ENCODE measurements at regions not wholly inside any gene's neighbourhood (a gene's known extent, or its start where the extent isn't known, plus 50 kb on each side); places are given as distances from the start of the nearest gene placed in this dataset.

- no peaks in the 10 kb centered on the region for H3K36me3 ChIP-seq
- H3K27me3 ChIP-seq (ENCODE audit: insufficient read depth, low read depth, severe bottlenecking), result peaks cover 5% of the 10 kb centered on the region
- H3K27ac ChIP-seq, result no peak overlapping the region
- no peak for DNase-seq
- TF ChIP-seq CTCF (IDR thresholded peaks at IDR 0.05; ENCODE audit: low read depth, low read length), result no peak
- H3K9me3 ChIP-seq (ENCODE audit: severe bottlenecking), result no peaks in the 10 kb centered on the region
- no peak overlapping the region for H3K4me3 ChIP-seq (ENCODE audit: low read depth, low read length)
These were observed 181.9 kb upstream of the MYT1L start for GRCh38 chr2:2512931-2513330.

- no peak for DNase-seq
- no peak for TF ChIP-seq CTCF (IDR thresholded peaks at IDR 0.05; ENCODE audit: low read depth, low read length)
- Histone ChIP-seq H3K9me3 (ENCODE audit: severe bottlenecking) (peaks cover 10% of the 10 kb centered on the region), H3K4me3 (ENCODE audit: low read depth, low read length) (no peak overlapping the region), H3K27ac (no peak overlapping the region), H3K27me3 (ENCODE audit: insufficient read depth, low read depth, severe bottlenecking) (peaks cover 17% of the 10 kb centered on the region), H3K36me3 (no peaks in the 10 kb centered on the region)
These were observed 176.4 kb upstream of the MYT1L start for GRCh38 chr2:2507417-2507997.

- H3K36me3 ChIP-seq, result no peaks in the 10 kb centered on the region
- H3K9me3 ChIP-seq (ENCODE audit: severe bottlenecking), result peaks cover 10% of the 10 kb centered on the region
- peaks cover 17% of the 10 kb centered on the region for H3K27me3 ChIP-seq (ENCODE audit: insufficient read depth, low read depth, severe bottlenecking)
- no peak for DNase-seq
- no peak overlapping the region for H3K27ac ChIP-seq
- no peak for TF ChIP-seq CTCF (IDR thresholded peaks at IDR 0.05; ENCODE audit: low read depth, low read length)
- no peak overlapping the region for H3K4me3 ChIP-seq (ENCODE audit: low read depth, low read length)
These were observed 175.5 kb upstream of the MYT1L start for GRCh38 chr2:2506536-2506935.

GRCh38 chr2:2505604-2506003 is 174.5 kb upstream of the MYT1L start:
- peaks cover 12% of the 10 kb centered on the region for H3K27me3 ChIP-seq (ENCODE audit: insufficient read depth, low read depth, severe bottlenecking)
- no peaks in the 10 kb centered on the region for H3K36me3 ChIP-seq
- no peak for DNase-seq
- H3K4me3 ChIP-seq (ENCODE audit: low read depth, low read length), result no peak overlapping the region
- peaks cover 10% of the 10 kb centered on the region for H3K9me3 ChIP-seq (ENCODE audit: severe bottlenecking)
- no peak overlapping the region for H3K27ac ChIP-seq
- no peak for TF ChIP-seq CTCF (IDR thresholded peaks at IDR 0.05; ENCODE audit: low read depth, low read length)

- Histone ChIP-seq H3K27ac (no peak overlapping the region), H3K27me3 (ENCODE audit: insufficient read depth, low read depth, severe bottlenecking) (peaks cover 12% of the 10 kb centered on the region), H3K36me3 (no peaks in the 10 kb centered on the region), H3K4me3 (ENCODE audit: low read depth, low read length) (no peak overlapping the region), H3K9me3 (ENCODE audit: severe bottlenecking) (peaks cover 10% of the 10 kb centered on the region)
- DNase-seq, result no peak
- no peak for TF ChIP-seq CTCF (IDR thresholded peaks at IDR 0.05; ENCODE audit: low read depth, low read length)
These were observed 172.9 kb upstream of the MYT1L start for GRCh38 chr2:2503864-2504418.

- no peak overlapping the region for H3K4me3 ChIP-seq (ENCODE audit: low read depth, low read length)
- peaks cover 5% of the 10 kb centered on the region for H3K27me3 ChIP-seq (ENCODE audit: insufficient read depth, low read depth, severe bottlenecking)
- TF ChIP-seq CTCF (IDR thresholded peaks at IDR 0.05; ENCODE audit: low read depth, low read length), result no peak
- H3K36me3 ChIP-seq, result no peaks in the 10 kb centered on the region
- H3K27ac ChIP-seq, result no peak overlapping the region
- peaks cover 10% of the 10 kb centered on the region for H3K9me3 ChIP-seq (ENCODE audit: severe bottlenecking)
- DNase-seq, result no peak
These were observed 171.1 kb upstream of the MYT1L start for GRCh38 chr2:2502201-2502549.

Data from WERI-Rb-1 (cell line).